ENCODE measurements at regions not wholly inside any gene's neighbourhood (a gene's known extent, or its start where the extent isn't known, plus 50 kb on each side); places are given as distances from the start of the nearest gene placed in this dataset.
"Not testable (repeated sequence)": the region's sequence is repeated elsewhere in the genome, so short reads cannot be mapped to it uniquely, and the experiment has no call there.

- ChIA-PET CTCF (no interaction called here), POLR2A (interaction anchor here (0.5 kb wide), 1 partner anchor 947 kb away, joined by 4 read pairs; no protein-coding TSS in a partner anchor)
- Mint-ChIP-seq H3K27me3 (no peaks in the 10 kb centered on the region), H3K9me3 (no peaks in the 10 kb centered on the region), H3K36me3 (peaks cover 0 to 4% (median 0%) of the 10 kb centered on the region in 3 donors), H3K27ac (no peak overlapping the region), H3K4me3 (no peak overlapping the region), H3K4me1 (no peaks in the 10 kb centered on the region)
- Histone ChIP-seq H3K27me3 (ENCODE audit: insufficient read depth, low read length, poor library complexity, severe bottlenecking) (no peaks in the 10 kb centered on the region), H3K27ac (ENCODE audit: low read depth, low read length) (no peak overlapping the region), H3K4me3 (ENCODE audit: low read length) (no peak overlapping the region), H3K9me3 (ENCODE audit: low read length) (no peaks in the 10 kb centered on the region), H3K4me1 (ENCODE audit: insufficient read depth, low read length) (no peaks in the 10 kb centered on the region), H3K36me3 (ENCODE audit: insufficient read depth, low read length) (no peaks in the 10 kb centered on the region)
- no peak for DNase-seq
These were observed 135.6 kb upstream of the BCL6 start for GRCh38 chr3:187880851-187881250.

GRCh38 chr3:187888701-187889100 lies 143.4 kb upstream of the BCL6 start:
- Mint-ChIP-seq H3K4me3 (no peak overlapping the region), H3K9me3 (peaks cover 0 to 3% (median 0%) of the 10 kb centered on the region in 5 donors), H3K27me3 (peaks cover 0 to 2% of the 10 kb centered on the region in 2 donors), H3K36me3 (peaks cover 0 to 2% (median 2%) of the 10 kb centered on the region in 3 donors), H3K4me1 (peaks cover 5 to 12% (median 8%) of the 10 kb centered on the region in 3 donors), H3K27ac (no peak overlapping the region)
- no peaks in the 10 kb centered on the region for H3K9me3 ChIP-seq (ENCODE audit: low read length)
- ChIA-PET POLR2A (no interaction called here), CTCF (no interaction called here)
- no peaks in the 10 kb centered on the region for H3K36me3 ChIP-seq (ENCODE audit: insufficient read depth, low read length)
- no peaks in the 10 kb centered on the region for H3K27me3 ChIP-seq (ENCODE audit: insufficient read depth, low read length, poor library complexity, severe bottlenecking)
- H3K4me3 ChIP-seq (ENCODE audit: low read length), result no peak overlapping the region
- H3K27ac ChIP-seq (ENCODE audit: low read depth, low read length), result no peak overlapping the region
- no peak for DNase-seq
- H3K4me1 ChIP-seq (ENCODE audit: insufficient read depth, low read length), result no peaks in the 10 kb centered on the region

- POLR2A ChIA-PET, result no interaction called here
- H3K4me3 Mint-ChIP-seq, result no peak overlapping the region
- no peak overlapping the region for H3K27ac ChIP-seq (ENCODE audit: low read depth, low read length)
- CTCF ChIA-PET, result no interaction called here
- peaks cover 0 to 3% (median 0%) of the 10 kb centered on the region in 5 donors for H3K9me3 Mint-ChIP-seq
- H3K9me3 ChIP-seq (ENCODE audit: low read length), result no peaks in the 10 kb centered on the region
- peaks cover 0 to 2% of the 10 kb centered on the region in 2 donors for H3K27me3 Mint-ChIP-seq
- H3K27ac Mint-ChIP-seq, result no peak overlapping the region
- H3K36me3 Mint-ChIP-seq, result peaks cover 0 to 2% (median 0%) of the 10 kb centered on the region in 3 donors
- no peaks in the 10 kb centered on the region for H3K27me3 ChIP-seq (ENCODE audit: insufficient read depth, low read length, poor library complexity, severe bottlenecking)
- DNase-seq, result no peak
- H3K36me3 ChIP-seq (ENCODE audit: insufficient read depth, low read length), result no peaks in the 10 kb centered on the region
- H3K4me1 Mint-ChIP-seq, result peaks cover 5 to 12% (median 8%) of the 10 kb centered on the region in 3 donors
- no peak overlapping the region for H3K4me3 ChIP-seq (ENCODE audit: low read length)
- no peaks in the 10 kb centered on the region for H3K4me1 ChIP-seq (ENCODE audit: insufficient read depth, low read length)
These were observed 143.8 kb upstream of the BCL6 start for GRCh38 chr3:187889106-187889505.

- no peaks in the 10 kb centered on the region for H3K36me3 ChIP-seq (ENCODE audit: insufficient read depth, low read length)
- H3K27ac Mint-ChIP-seq, result peak overlapping the region in 3 of 8 donors; percentile 33 to 84 (median 52)
These were observed 144.5 kb upstream of the BCL6 start for GRCh38 chr3:187889601-187890404.

GRCh38 chr3:187890405-187890752 lies 145.1 kb upstream of the BCL6 start:
- H3K27ac Mint-ChIP-seq; H3K36me3 ChIP-seq (ENCODE audit: insufficient read depth, low read length); H3K9me3 ChIP-seq (ENCODE audit: low read length); H3K27me3 Mint-ChIP-seq; H3K27me3 ChIP-seq (ENCODE audit: insufficient read depth, low read length, poor library complexity, severe bottlenecking); H3K27ac ChIP-seq (ENCODE audit: low read depth, low read length); H3K4me3 Mint-ChIP-seq; DNase-seq; H3K4me1 ChIP-seq (ENCODE audit: insufficient read depth, low read length); H3K4me3 ChIP-seq (ENCODE audit: low read length); H3K9me3 Mint-ChIP-seq; CTCF ChIA-PET; POLR2A ChIA-PET; H3K36me3 Mint-ChIP-seq: not testable (repeated sequence)
- H3K4me1 Mint-ChIP-seq, result peaks cover 5 to 12% (median 8%) of the 10 kb centered on the region in 3 donors

More at GRCh38 chr3:187889601-187890404, 144.5 kb upstream of the BCL6 start:
- no peak for DNase-seq
- Histone ChIP-seq H3K4me1 (ENCODE audit: insufficient read depth, low read length) (no peaks in the 10 kb centered on the region), H3K27ac (ENCODE audit: low read depth, low read length) (no peak overlapping the region), H3K27me3 (ENCODE audit: insufficient read depth, low read length, poor library complexity, severe bottlenecking) (no peaks in the 10 kb centered on the region), H3K4me3 (ENCODE audit: low read length) (no peak overlapping the region), H3K9me3 (ENCODE audit: low read length) (no peaks in the 10 kb centered on the region)
- Mint-ChIP-seq H3K27me3 (peaks cover 0 to 2% of the 10 kb centered on the region in 2 donors), H3K9me3 (peaks cover 0 to 3% (median 0%) of the 10 kb centered on the region in 5 donors), H3K36me3 (peaks cover 0 to 2% (median 0%) of the 10 kb centered on the region in 3 donors), H3K4me1 (peaks cover 5 to 12% (median 8%) of the 10 kb centered on the region in 3 donors), H3K4me3 (peak overlapping the region in 5 of 7 donors; percentile 15 to 59 (median 50))
- POLR2A ChIA-PET, result no interaction called here
- CTCF ChIA-PET, result no interaction called here

GRCh38 chr3:187896646-187897045 lies 151.4 kb upstream of the BCL6 start:
- Histone ChIP-seq H3K4me1 (ENCODE audit: insufficient read depth, low read length) (no peaks in the 10 kb centered on the region), H3K27ac (ENCODE audit: low read depth, low read length) (no peak overlapping the region), H3K36me3 (ENCODE audit: insufficient read depth, low read length) (no peaks in the 10 kb centered on the region), H3K9me3 (ENCODE audit: low read length) (no peaks in the 10 kb centered on the region), H3K4me3 (ENCODE audit: low read length) (no peak overlapping the region), H3K27me3 (ENCODE audit: insufficient read depth, low read length, poor library complexity, severe bottlenecking) (no peaks in the 10 kb centered on the region)
- Mint-ChIP-seq H3K4me1 (no peaks in the 10 kb centered on the region), H3K9me3 (no peaks in the 10 kb centered on the region), H3K27me3 (peaks cover 0 to 3% of the 10 kb centered on the region in 2 donors), H3K27ac (no peak overlapping the region), H3K36me3 (peaks cover 0 to 6% (median 0%) of the 10 kb centered on the region in 3 donors), H3K4me3 (no peak overlapping the region)
- POLR2A ChIA-PET, result no interaction called here
- no peak for DNase-seq
- CTCF ChIA-PET, result no interaction called here

- ChIA-PET POLR2A (no interaction called here), CTCF (no interaction called here)
- no peaks in the 10 kb centered on the region for H3K4me1 Mint-ChIP-seq
- DNase-seq, result no peak
- H3K9me3 ChIP-seq (ENCODE audit: low read length), result no peaks in the 10 kb centered on the region
- H3K27ac Mint-ChIP-seq, result no peak overlapping the region
- no peaks in the 10 kb centered on the region for H3K36me3 ChIP-seq (ENCODE audit: insufficient read depth, low read length)
- peaks cover 0 to 3% of the 10 kb centered on the region in 2 donors for H3K27me3 Mint-ChIP-seq
- no peaks in the 10 kb centered on the region for H3K9me3 Mint-ChIP-seq
- H3K4me3 Mint-ChIP-seq, result no peak overlapping the region
- no peaks in the 10 kb centered on the region for H3K4me1 ChIP-seq (ENCODE audit: insufficient read depth, low read length)
- H3K27ac ChIP-seq (ENCODE audit: low read depth, low read length), result no peak overlapping the region
- H3K4me3 ChIP-seq (ENCODE audit: low read length), result no peak overlapping the region
- no peaks in the 10 kb centered on the region for H3K27me3 ChIP-seq (ENCODE audit: insufficient read depth, low read length, poor library complexity, severe bottlenecking)
- peaks cover 0 to 6% (median 0%) of the 10 kb centered on the region in 3 donors for H3K36me3 Mint-ChIP-seq
These were observed 154.0 kb upstream of the BCL6 start for GRCh38 chr3:187899246-187899645.

GRCh38 chr3:187900993-187901755 lies 155.9 kb upstream of the BCL6 start:
- Mint-ChIP-seq H3K27ac (no peak overlapping the region), H3K9me3 (no peaks in the 10 kb centered on the region), H3K4me3 (no peak overlapping the region), H3K36me3 (peaks cover 0 to 2% (median 0%) of the 10 kb centered on the region in 3 donors), H3K4me1 (no peaks in the 10 kb centered on the region), H3K27me3 (peaks cover 0 to 3% of the 10 kb centered on the region in 2 donors)
- Histone ChIP-seq H3K9me3 (ENCODE audit: low read length) (no peaks in the 10 kb centered on the region), H3K4me1 (ENCODE audit: insufficient read depth, low read length) (no peaks in the 10 kb centered on the region), H3K27ac (ENCODE audit: low read depth, low read length) (no peak overlapping the region), H3K27me3 (ENCODE audit: insufficient read depth, low read length, poor library complexity, severe bottlenecking) (no peaks in the 10 kb centered on the region), H3K4me3 (ENCODE audit: low read length) (no peak overlapping the region), H3K36me3 (ENCODE audit: insufficient read depth, low read length) (no peaks in the 10 kb centered on the region)
- DNase-seq, result no peak
- POLR2A ChIA-PET, result no interaction called here
- CTCF ChIA-PET, result no interaction called here

All from CD8-positive, alpha-beta memory T cell (primary cell).